ENCODE measurements at regions not wholly inside any gene's neighbourhood (a gene's known extent, or its start where the extent isn't known, plus 50 kb on each side); places are given as distances from the start of the nearest gene placed in this dataset.

DNA sequence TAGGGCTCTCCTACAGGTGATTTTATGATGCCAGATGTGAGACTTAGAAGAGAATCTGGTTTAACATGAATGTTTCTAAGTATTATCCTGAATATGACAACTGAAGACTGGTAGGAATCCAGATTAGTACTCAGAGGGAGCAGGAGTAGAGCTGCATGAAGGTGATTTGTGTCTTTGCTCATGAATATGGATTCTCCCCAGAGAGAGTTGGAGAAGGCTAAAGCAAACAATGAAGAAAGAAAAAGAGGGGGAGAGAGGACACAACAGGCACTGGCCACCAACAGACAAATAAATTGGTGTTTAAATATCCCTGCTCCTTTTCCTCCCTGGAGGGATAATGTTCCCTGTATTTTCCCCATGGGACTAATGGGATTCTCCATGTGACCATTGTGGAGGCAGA lies 427.0 kb upstream of the KLF12 start:
- Histone ChIP-seq H3K4me2 (no peak overlapping the region), H4K20me1 (ENCODE audit: insufficient read depth) (no peaks in the 10 kb centered on the region), H3F3A (replicated peaks; ENCODE audit: insufficient read depth) (no peaks in the 10 kb centered on the region), H3K9me2 (no peaks in the 10 kb centered on the region), H2AFZ (ENCODE audit: low read depth) (no peak overlapping the region), H3K4me3 (ENCODE audit: low read depth in 2 of 2, low read length in 1 of 2) (no peak overlapping the region), H3K9ac (no peak overlapping the region), H3K27me3 (ENCODE audit: insufficient read depth) (no peaks in the 10 kb centered on the region), H3K36me3 (replicated peaks in 1 of 2; ENCODE audit: control insufficient read depth in 1 of 2, insufficient read depth in 2 of 2, low read length in 1 of 2) (no peaks in the 10 kb centered on the region), H3K79me2 (ENCODE audit: insufficient read depth) (no peaks in the 10 kb centered on the region), H3K9me3 (no peaks in the 10 kb centered on the region), H3K27ac (ENCODE audit: low read depth in 2 of 2, low read length in 1 of 2) (no peak overlapping the region), H3K4me1 (ENCODE audit: control insufficient read depth in 1 of 2, insufficient read depth in 2 of 2, low read depth in 1 of 2, low read length in 1 of 2) (peaks cover 0 to 8% of the 10 kb centered on the region in 2 experiments; a peak in 1 of 4 replicates)
- CTCF ChIA-PET: interaction anchor here (1.1 kb wide), 1 partner anchor 14 kb away, joined by 4 read pairs; no protein-coding TSS in a partner anchor
- no peak for TF ChIP-seq SIN3A (IDR thresholded peaks at IDR 0.05; ENCODE audit: borderline replicate concordance, low read depth, low read length)
- TF ChIP-seq MAX (IDR thresholded peaks at IDR 0.05; ENCODE audit: low read depth): no peak
- TF ChIP-seq SMC3 (IDR thresholded peaks at IDR 0.05; ENCODE audit: low read depth, low read length): no peak
- TF ChIP-seq FOSL2 (IDR thresholded peaks at IDR 0.05; ENCODE audit: borderline replicate concordance, low read depth): no peak
- TF ChIP-seq GABPA (IDR thresholded peaks at IDR 0.05; ENCODE audit: low read depth): no peak
- TF ChIP-seq, protein P1, sequence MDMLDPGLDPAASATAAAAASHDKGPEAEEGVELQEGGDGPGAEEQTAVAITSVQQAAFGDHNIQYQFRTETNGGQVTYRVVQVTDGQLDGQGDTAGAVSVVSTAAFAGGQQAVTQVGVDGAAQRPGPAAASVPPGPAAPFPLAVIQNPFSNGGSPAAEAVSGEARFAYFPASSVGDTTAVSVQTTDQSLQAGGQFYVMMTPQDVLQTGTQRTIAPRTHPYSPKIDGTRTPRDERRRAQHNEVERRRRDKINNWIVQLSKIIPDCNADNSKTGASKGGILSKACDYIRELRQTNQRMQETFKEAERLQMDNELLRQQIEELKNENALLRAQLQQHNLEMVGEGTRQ (IDR thresholded peaks at IDR 0.05; ENCODE audit: borderline replicate concordance, low read depth, low read length): no peak
- TF ChIP-seq ZBTB33 (IDR thresholded peaks at IDR 0.05; ENCODE audit: borderline replicate concordance, low read depth): no peak
- no peak for TF ChIP-seq TAF1 (IDR thresholded peaks at IDR 0.05; ENCODE audit: borderline replicate concordance, low read depth, low read length)
- POLR2A ChIA-PET: no interaction called here
- DNase-seq: no peak

DNA sequence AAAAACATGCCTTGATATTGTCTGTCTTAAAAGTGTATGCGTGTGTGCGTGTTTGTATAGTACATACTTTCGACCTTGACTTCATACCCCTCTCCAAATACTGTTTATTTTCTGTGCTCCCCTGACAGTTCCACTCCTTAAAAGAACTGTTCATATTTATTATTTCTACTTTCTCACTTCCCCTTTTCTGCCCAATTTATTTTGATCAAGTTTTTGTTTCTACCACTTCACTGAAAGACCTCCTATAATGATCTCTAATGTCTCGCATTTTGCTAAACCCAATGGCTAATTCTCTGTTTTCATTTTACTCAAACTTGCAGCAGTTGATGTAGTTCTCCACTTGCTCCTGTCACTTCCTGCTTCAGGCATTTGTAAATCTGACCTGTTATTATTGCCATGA lies 426.1 kb upstream of the KLF12 start:
- Histone ChIP-seq H3K4me1 (ENCODE audit: control insufficient read depth in 1 of 2, insufficient read depth in 2 of 2, low read depth in 1 of 2, low read length in 1 of 2) (peaks cover 0 to 12% of the 10 kb centered on the region in 2 experiments; a peak in 2 of 4 replicates), H3K9me3 (no peaks in the 10 kb centered on the region), H3K27me3 (ENCODE audit: insufficient read depth) (no peaks in the 10 kb centered on the region), H3K36me3 (replicated peaks in 1 of 2; ENCODE audit: control insufficient read depth in 1 of 2, insufficient read depth in 2 of 2, low read length in 1 of 2) (no peaks in the 10 kb centered on the region), H3K4me2 (no peak overlapping the region), H3K4me3 (ENCODE audit: low read depth in 2 of 2, low read length in 1 of 2) (no peak overlapping the region), H4K20me1 (ENCODE audit: insufficient read depth) (no peaks in the 10 kb centered on the region), H3K9me2 (no peaks in the 10 kb centered on the region), H3F3A (replicated peaks; ENCODE audit: insufficient read depth) (no peaks in the 10 kb centered on the region), H2AFZ (ENCODE audit: low read depth) (no peak overlapping the region), H3K79me2 (ENCODE audit: insufficient read depth) (no peaks in the 10 kb centered on the region), H3K27ac (ENCODE audit: low read depth in 2 of 2, low read length in 1 of 2) (no peak overlapping the region), H3K9ac (no peak overlapping the region)
- no peak for DNase-seq
- POLR2A ChIA-PET: no interaction called here
- CTCF ChIA-PET: interaction anchor here (1.1 kb wide), 1 partner anchor 15 kb away, joined by 4 read pairs; no protein-coding TSS in a partner anchor
- TF ChIP-seq, protein P2, sequence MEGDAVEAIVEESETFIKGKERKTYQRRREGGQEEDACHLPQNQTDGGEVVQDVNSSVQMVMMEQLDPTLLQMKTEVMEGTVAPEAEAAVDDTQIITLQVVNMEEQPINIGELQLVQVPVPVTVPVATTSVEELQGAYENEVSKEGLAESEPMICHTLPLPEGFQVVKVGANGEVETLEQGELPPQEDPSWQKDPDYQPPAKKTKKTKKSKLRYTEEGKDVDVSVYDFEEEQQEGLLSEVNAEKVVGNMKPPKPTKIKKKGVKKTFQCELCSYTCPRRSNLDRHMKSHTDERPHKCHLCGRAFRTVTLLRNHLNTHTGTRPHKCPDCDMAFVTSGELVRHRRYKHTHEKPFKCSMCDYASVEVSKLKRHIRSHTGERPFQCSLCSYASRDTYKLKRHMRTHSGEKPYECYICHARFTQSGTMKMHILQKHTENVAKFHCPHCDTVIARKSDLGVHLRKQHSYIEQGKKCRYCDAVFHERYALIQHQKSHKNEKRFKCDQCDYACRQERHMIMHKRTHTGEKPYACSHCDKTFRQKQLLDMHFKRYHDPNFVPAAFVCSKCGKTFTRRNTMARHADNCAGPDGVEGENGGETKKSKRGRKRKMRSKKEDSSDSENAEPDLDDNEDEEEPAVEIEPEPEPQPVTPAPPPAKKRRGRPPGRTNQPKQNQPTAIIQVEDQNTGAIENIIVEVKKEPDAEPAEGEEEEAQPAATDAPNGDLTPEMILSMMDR (IDR thresholded peaks at IDR 0.05): no peak
- TF ChIP-seq GATA2 (CRISPR knock-in tag; IDR thresholded peaks at IDR 0.05) (no peak), MEF2A (IDR thresholded peaks at IDR 0.05; ENCODE audit: borderline replicate concordance, low read depth) (no peak), TAF1 (IDR thresholded peaks at IDR 0.05; ENCODE audit: borderline replicate concordance, low read depth, low read length) (no peak), RFX5 (IDR thresholded peaks at IDR 0.05; ENCODE audit: low read length) (no peak), SMC3 (IDR thresholded peaks at IDR 0.05; ENCODE audit: low read depth, low read length) (no peak), ZBTB33 (IDR thresholded peaks at IDR 0.05; ENCODE audit: borderline replicate concordance, low read depth) (no peak)
- 77% methylated on average over 4 of the region's 4 CpGs for WGBS (ENCODE audit: low lambda C conversion rate)
